ENCODE measurements at regions not wholly inside any gene's neighbourhood (a gene's known extent, or its start where the extent isn't known, plus 50 kb on each side); places are given as distances from the start of the nearest gene placed in this dataset.

- H3K4me1 ChIP-seq: no peaks in the 10 kb centered on the region
- no peaks in the 10 kb centered on the region for H3K9me3 ChIP-seq
- no peak for TF ChIP-seq CTCF (IDR thresholded peaks at IDR 0.05)
- no peak for DNase-seq
- H3K9ac ChIP-seq (ENCODE audit: low read depth in 2 of 2, low read length in 2 of 2): no peak overlapping the region
- H3K36me3 ChIP-seq: no peaks in the 10 kb centered on the region
- no peak overlapping the region for H3K4me3 ChIP-seq
- intact Hi-C loops (cut with DNase I): no loop called here
- H3K27ac ChIP-seq: no peak overlapping the region
- no peaks in the 10 kb centered on the region for H3K27me3 ChIP-seq
Observed at GRCh38 chr4:24330573-24330972, 253.8 kb downstream of the DHX15 start.

- Histone ChIP-seq H3K27ac (no peak overlapping the region), H3K9ac (ENCODE audit: low read depth in 2 of 2, low read length in 2 of 2) (no peak overlapping the region), H3K9me3 (no peaks in the 10 kb centered on the region), H3K27me3 (no peaks in the 10 kb centered on the region), H3K4me1 (no peaks in the 10 kb centered on the region), H3K4me3 (no peak overlapping the region), H3K36me3 (no peaks in the 10 kb centered on the region)
- intact Hi-C loops (cut with DNase I): no loop called here
- TF ChIP-seq CTCF (IDR thresholded peaks at IDR 0.05): no peak
- DNase-seq: no peak
Observed at GRCh38 chr4:24330172-24330571, 254.2 kb downstream of the DHX15 start.

- intact Hi-C loops (cut with DNase I): no loop called here
- Histone ChIP-seq H3K27ac (no peak overlapping the region), H3K9me3 (no peaks in the 10 kb centered on the region), H3K27me3 (no peaks in the 10 kb centered on the region), H3K4me3 (no peak overlapping the region), H3K9ac (ENCODE audit: low read depth in 2 of 2, low read length in 2 of 2) (no peak overlapping the region), H3K36me3 (no peaks in the 10 kb centered on the region), H3K4me1 (no peaks in the 10 kb centered on the region)
- TF ChIP-seq CTCF (IDR thresholded peaks at IDR 0.05): no peak
- DNase-seq: no peak
Observed at GRCh38 chr4:24328711-24329110, 255.6 kb downstream of the DHX15 start.

GRCh38 chr4:24328310-24328709, 256.0 kb downstream of the DHX15 start:
- Histone ChIP-seq H3K27ac (no peak overlapping the region), H3K36me3 (no peaks in the 10 kb centered on the region), H3K9me3 (no peaks in the 10 kb centered on the region), H3K27me3 (no peaks in the 10 kb centered on the region), H3K4me1 (no peaks in the 10 kb centered on the region), H3K4me3 (no peak overlapping the region), H3K9ac (ENCODE audit: low read depth in 2 of 2, low read length in 2 of 2) (no peak overlapping the region)
- intact Hi-C loops (cut with DNase I): no loop called here
- no peak for TF ChIP-seq CTCF (IDR thresholded peaks at IDR 0.05)
- DNase-seq: no peak

- H3K9ac ChIP-seq (ENCODE audit: low read depth in 2 of 2, low read length in 2 of 2): no peak overlapping the region
- no peaks in the 10 kb centered on the region for H3K27me3 ChIP-seq
- no peak overlapping the region for H3K4me3 ChIP-seq
- no peak for TF ChIP-seq CTCF (IDR thresholded peaks at IDR 0.05)
- no peak overlapping the region for H3K27ac ChIP-seq
- no peaks in the 10 kb centered on the region for H3K9me3 ChIP-seq
- H3K4me1 ChIP-seq: no peaks in the 10 kb centered on the region
- DNase-seq: no peak
- no peaks in the 10 kb centered on the region for H3K36me3 ChIP-seq
- intact Hi-C loops (cut with DNase I): no loop called here
Observed at GRCh38 chr4:24322995-24323394, 261.4 kb downstream of the DHX15 start.

- Histone ChIP-seq H3K9ac (ENCODE audit: low read depth in 2 of 2, low read length in 2 of 2) (no peak overlapping the region), H3K27me3 (no peaks in the 10 kb centered on the region), H3K27ac (no peak overlapping the region), H3K4me1 (no peaks in the 10 kb centered on the region), H3K9me3 (no peaks in the 10 kb centered on the region), H3K36me3 (no peaks in the 10 kb centered on the region), H3K4me3 (no peak overlapping the region)
- no peak for DNase-seq
- intact Hi-C loops (cut with DNase I): no loop called here
- no peak for TF ChIP-seq CTCF (IDR thresholded peaks at IDR 0.05)
Observed at GRCh38 chr4:24322511-24322910, 261.8 kb downstream of the DHX15 start.

Data from colonic mucosa (tissue), 4 donors.